ENCODE measurements at regions not wholly inside any gene's neighbourhood (a gene's known extent, or its start where the extent isn't known, plus 50 kb on each side); places are given as distances from the start of the nearest gene placed in this dataset.

- TF ChIP-seq ZSCAN21 (CRISPR knock-in tag; IDR thresholded peaks at IDR 0.05; ENCODE audit: borderline replicate concordance) (no peak), MZF1 (CRISPR knock-in tag; IDR thresholded peaks at IDR 0.05; ENCODE audit: borderline replicate concordance) (no peak)
Measured at GRCh38 chr14:38774162-38774561, 328.9 kb downstream of the SEC23A start (continued).

GRCh38 chr14:38770251-38770650, 332.8 kb downstream of the SEC23A start:
- intact Hi-C loops (cut with micrococcal nuclease; ENCODE audit: unreplicated experiment) (no loop called here), in situ Hi-C loops (cut with HindIII; ENCODE audit: extremely low pct_ligation_motif_present, low pct_unique_long_range_greater_than_20kb) (no loop called here)
- Histone ChIP-seq H3K9me3 (ENCODE audit: low read length) (no peaks in the 10 kb centered on the region), H3K4me1 (ENCODE audit: insufficient read depth, low read length) (no peaks in the 10 kb centered on the region), H3K36me3 (replicated peaks in 1 of 2; ENCODE audit: control insufficient read depth in 1 of 2, insufficient read depth in 2 of 2, low read length in 2 of 2) (no peaks in the 10 kb centered on the region), H3K4me3 (replicated peaks in 1 of 3; ENCODE audit: insufficient read depth in 1 of 3, low read depth in 2 of 3, low read length in 3 of 3) (no peak overlapping the region), H3K9ac (ENCODE audit: insufficient read depth, low read depth, low read length) (no peak overlapping the region), H3K79me2 (ENCODE audit: insufficient read depth, low read length) (no peaks in the 10 kb centered on the region), H3K4me2 (ENCODE audit: low read depth, low read length) (no peak overlapping the region), H3K27me3 (ENCODE audit: control insufficient read depth in 1 of 2, insufficient read depth in 2 of 2, low read length in 2 of 2) (no peaks in the 10 kb centered on the region), H3K27ac (ENCODE audit: extremely low read length, insufficient read depth, low read length) (no peak overlapping the region), H2AFZ (ENCODE audit: low read length) (no peak overlapping the region), H4K20me1 (ENCODE audit: insufficient read depth, low read length) (no peaks in the 10 kb centered on the region)
- ATAC-seq (no peak), FAIRE-seq (no peak), DNase-seq (ENCODE audit: low spot score) (no peak)
- ChIA-PET CTCF (ENCODE audit: low intra/inter-chr PET ratio, low total read pairs) (no interaction called here), POLR2A (no interaction called here)
- TF ChIP-seq ZNF337 (CRISPR knock-in tag; IDR thresholded peaks at IDR 0.05; ENCODE audit: borderline replicate concordance, low read depth) (no peak), IKZF4 (CRISPR knock-in tag; IDR thresholded peaks at IDR 0.05; ENCODE audit: borderline replicate concordance, low read depth, not compliant biosample characterization) (no peak), MEIS2 (CRISPR knock-in tag; IDR thresholded peaks at IDR 0.05) (no peak), MAZ (IDR thresholded peaks at IDR 0.05; ENCODE audit: borderline replicate concordance, low read depth, low read length) (no peak), MAZ (CRISPR knock-in tag; IDR thresholded peaks at IDR 0.05; ENCODE audit: low read depth) (no peak), TCF7 (IDR thresholded peaks at IDR 0.05; ENCODE audit: low read depth) (no peak), CHCHD3 (CRISPR knock-in tag; IDR thresholded peaks at IDR 0.05) (no peak), ZNF20 (CRISPR knock-in tag; IDR thresholded peaks at IDR 0.05) (no peak), TAF1 (CRISPR knock-in tag; IDR thresholded peaks at IDR 0.05) (no peak), ZBTB3 (CRISPR knock-in tag; IDR thresholded peaks at IDR 0.05; ENCODE audit: borderline replicate concordance, low read depth) (no peak), XRCC5 (optimal IDR thresholded peaks at IDR 0.05; ENCODE audit: low read length) (no peak), GATA4 (IDR thresholded peaks at IDR 0.05; ENCODE audit: borderline replicate concordance, low read depth) (no peak), RORA (CRISPR knock-in tag; IDR thresholded peaks at IDR 0.05) (no peak), ZNF510 (CRISPR knock-in tag; IDR thresholded peaks at IDR 0.05; ENCODE audit: low read depth) (no peak), ZEB1 (IDR thresholded peaks at IDR 0.05; ENCODE audit: insufficient replicate concordance, low read depth) (no peak), GTF2F1 (IDR thresholded peaks at IDR 0.05; ENCODE audit: low read length) (no peak), ZXDC (CRISPR knock-in tag; IDR thresholded peaks at IDR 0.05) (no peak), SRY (CRISPR knock-in tag; IDR thresholded peaks at IDR 0.05) (no peak)
- no TSS peak for BruUV-seq (replicated peaks)
- 1% methylated on average over 1 of the region's 1 CpG for WGBS (ENCODE audit: low lambda C conversion rate)

Measured in HepG2 (cell line).